GM18520 (cell line): ENCODE measurements at regions not wholly inside any gene's neighbourhood (a gene's known extent, or its start where the extent isn't known, plus 50 kb on each side); places are given as distances from the start of the nearest gene placed in this dataset.

Experiments
- ATAC-seq: cut with Tn5 transposase; IDR thresholded peaks from one replicate; pipeline ENCODE4 v1.9.1; 2021; ENCODE audit not compliant: unreplicated experiment

DNA sequence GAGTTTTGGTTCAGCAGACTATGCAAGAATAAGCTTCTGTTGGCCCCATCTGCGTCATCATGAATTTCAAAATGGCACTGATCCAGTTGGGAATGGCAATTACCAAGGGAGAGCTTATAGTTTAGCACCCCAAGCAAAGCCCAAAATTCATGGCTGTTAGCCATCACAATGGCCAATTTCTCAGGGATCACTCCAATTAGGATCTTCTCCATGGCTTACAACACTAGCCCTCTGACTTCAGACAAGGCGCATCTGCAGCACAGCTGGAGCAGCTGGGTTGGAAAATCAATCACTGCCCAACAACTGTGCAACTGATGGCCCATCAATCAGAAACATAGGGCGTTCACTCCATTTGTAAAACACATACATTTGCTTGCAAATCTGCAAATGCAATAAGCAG, 273.6 kb downstream of the SRBD1 start:
- no peak for ATAC-seq

DNA sequence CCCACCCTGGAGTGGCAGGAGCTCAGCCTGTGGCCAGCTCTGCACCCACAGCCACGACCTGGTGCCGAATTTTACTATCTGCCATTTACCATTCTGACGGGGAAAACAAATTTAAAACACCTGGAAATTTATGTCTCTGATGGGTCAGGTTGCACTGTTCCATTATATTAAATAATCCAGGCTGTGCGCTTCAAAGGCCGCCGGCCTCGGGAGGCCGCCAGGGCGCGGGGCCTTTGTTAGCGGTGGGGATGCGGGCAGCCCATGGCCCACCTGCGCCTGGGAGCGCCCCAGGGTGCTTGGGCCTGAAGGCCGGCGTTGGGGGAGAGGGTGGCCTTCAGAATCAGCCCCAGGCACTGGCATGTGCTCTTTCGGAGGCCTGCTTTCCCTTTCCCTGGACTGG, 276.9 kb downstream of the SRBD1 start:
- ATAC-seq, result no peak

DNA sequence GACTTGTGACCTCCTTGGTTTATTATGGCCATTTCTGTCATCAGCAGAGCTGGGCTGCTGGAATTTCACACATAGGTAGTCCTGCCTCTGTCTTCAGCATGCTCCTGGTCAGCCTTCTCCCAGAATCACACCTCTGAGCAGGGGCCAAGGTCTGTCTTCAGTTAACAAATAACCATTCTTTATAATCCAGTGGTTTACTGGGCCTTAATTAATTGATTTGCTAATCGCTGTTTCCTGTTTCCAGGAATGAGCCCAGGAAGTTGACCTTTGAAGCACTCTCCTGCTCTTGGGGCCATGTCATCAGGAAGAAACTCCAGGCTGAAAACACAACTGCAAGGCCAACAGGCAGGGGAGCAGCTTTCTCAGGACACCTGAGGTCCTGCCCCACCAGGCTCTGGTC, 278.5 kb downstream of the SRBD1 start:
- no peak for ATAC-seq

DNA sequence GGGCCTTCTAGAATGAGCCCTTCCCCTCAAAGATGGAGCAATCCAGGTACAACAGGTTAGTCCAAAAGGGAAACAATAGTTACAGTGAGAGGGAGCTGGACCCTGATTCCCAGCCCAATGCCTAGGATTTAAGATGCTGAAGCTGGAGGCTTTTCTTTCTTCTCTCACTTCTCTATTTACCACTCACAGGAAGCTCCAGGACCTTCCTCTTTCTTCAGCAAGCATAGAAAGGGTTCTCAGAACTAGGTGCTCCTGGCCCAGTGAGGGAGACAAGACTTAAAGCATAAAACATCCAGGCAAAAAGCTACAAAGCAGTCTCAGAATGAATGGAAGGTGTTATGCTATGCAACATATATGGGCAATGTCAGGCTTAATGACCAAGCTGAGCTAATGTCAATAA, 279.0 kb downstream of the SRBD1 start:
- no peak for ATAC-seq

DNA sequence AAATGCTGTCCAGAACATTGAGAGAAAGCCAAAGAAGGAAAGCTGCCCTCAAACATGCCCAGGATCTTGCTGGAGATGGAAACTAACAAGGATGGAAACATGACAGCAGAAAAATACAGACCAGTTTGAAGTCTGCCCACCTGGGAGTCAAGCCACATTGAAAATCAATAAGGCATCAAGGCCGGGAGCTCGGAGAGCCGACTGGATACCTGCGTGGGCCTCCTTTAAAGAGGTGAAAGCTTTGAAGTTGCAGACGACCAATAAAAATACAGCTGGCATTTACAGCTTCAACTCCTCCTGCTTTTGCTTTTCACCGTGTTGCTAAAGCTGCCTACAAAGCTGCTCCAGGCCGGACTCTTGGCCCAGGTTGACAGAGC, 279.7 kb downstream of the SRBD1 start:
- no peak for ATAC-seq

DNA sequence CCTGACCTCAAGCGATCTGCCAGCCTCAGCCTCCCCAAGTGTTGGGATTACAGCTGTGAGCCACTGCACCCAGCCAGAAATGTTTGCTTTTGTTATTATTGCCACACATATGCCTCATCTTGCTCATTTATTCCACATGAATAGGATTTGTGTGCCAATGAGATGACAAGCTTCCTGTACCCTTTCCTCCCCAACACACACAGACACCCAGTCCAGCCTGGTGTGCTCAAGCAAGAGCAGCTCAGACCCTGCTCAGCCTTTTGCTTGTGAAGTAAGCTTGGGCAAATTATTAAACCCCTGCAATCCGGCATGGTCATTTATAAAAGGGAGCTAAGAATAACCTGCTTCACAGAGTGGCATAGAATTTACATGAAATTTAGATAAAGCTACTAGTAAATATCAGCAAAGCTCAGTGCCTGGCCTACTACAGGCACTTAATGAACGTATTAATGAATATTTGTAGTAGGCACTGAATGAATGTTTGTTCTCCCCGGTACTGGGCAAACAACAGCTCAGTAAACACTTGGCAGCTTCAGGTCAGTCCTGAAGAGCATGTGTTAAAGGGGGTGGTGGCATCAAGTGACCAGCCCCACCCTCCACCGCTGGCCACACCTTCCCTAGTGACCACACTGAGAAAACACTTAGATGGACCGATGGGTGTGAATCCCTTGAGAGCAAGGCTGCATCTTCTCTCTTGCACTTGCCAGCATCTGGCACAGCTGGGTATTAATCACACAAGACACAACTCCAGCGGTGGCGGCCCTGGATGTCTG, 280.2 kb downstream of the SRBD1 start:
- ATAC-seq, result no peak

DNA sequence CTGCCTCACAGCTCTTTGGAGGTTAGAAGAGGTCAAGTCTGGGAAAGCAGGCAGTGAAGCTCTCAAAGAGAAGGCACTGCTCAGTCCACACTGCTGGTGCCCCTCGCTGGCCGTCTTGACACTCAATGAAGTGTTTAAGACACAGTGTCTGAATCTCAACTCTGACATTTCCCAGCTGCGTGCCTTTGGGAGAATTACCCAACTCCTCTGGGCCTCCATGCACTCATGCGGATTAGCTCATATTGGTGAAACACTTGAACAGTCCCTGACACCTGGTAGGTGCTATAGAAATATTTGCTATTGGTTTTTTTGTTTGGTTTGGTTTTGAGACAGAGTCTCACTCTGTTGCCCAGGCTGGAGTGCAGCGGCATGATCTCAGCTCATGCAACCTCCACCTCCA, 281.0 kb downstream of the SRBD1 start:
- ATAC-seq, result no peak

DNA sequence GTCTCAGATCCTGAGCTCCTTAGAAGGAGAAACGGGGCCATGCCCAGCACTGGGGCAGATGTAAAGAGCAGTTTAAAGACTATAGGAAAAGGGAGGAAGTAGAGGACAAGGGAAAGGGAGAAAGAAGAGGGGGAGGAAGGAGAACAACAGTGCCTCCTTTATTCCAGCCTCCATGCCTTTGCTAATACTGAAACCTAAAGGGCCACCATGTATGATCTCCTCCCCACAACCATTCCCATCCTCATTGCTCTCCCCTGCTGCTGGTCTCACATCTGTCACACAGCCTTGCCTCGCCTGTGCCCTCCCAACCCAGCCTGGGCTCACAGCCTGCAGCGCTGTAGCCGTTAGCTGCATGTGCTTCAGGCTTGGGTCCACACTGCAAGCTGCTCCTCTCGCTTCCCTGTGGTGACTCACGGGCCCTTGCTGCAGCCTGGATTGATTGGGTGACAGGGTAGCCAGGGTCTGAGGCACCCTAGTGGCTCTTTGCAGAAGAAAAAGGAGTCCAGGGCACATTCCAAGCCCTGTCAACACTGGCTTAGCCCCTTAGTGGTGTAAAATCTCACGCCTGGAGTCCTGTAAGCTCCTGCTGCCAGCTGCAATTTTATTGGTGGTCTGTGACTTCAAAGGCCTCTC, 281.9 kb downstream of the SRBD1 start:
- no peak for ATAC-seq

DNA sequence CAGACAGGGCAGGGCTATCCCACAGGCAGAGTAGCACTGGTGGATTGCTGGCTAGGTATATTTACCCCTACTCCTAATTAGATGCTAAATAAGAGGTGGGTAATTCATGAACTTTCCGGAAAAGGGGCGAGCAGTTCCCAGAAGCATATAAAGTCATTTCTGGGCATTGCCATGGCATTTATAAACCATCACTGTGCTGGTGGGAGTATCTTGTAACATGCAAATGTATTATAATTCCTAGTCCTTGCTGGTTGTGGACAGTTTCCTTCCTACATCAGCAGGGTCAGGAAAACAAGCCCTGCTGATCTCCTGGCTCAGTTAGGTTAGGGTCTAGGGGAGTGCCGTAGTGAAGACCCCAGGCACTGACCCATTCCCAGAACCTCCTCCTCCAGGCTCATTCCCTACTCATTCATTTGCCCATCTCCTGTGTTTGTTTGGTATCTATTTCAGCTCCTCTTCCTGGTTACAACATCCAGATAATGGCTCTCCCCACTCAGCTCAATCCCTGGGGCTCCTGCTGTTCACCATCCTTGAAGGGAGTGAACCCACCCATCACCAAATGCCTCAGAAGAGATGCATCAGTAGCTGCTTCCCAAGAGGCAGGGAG, 282.7 kb downstream of the SRBD1 start:
- ATAC-seq, result no peak

DNA sequence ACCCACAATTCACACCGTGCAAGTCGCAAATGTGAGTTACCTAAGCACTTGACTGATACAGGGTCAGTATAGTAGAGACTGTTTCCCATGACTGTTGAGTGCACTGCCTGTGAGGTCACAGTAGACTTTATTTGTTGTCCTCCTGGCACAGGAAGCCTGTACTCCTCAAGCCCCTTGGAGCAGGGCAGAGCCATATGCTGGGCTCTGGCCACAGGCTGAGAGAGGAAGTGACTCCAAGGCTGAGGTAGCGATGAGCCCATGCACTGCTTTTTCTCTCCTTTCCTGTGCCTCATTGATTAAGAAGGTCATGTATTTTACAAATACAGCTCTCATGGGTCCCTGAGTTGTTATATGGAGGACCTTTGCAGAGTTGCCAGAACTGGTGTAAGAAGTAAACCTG, 287.7 kb downstream of the SRBD1 start:
- ATAC-seq, result no peak

DNA sequence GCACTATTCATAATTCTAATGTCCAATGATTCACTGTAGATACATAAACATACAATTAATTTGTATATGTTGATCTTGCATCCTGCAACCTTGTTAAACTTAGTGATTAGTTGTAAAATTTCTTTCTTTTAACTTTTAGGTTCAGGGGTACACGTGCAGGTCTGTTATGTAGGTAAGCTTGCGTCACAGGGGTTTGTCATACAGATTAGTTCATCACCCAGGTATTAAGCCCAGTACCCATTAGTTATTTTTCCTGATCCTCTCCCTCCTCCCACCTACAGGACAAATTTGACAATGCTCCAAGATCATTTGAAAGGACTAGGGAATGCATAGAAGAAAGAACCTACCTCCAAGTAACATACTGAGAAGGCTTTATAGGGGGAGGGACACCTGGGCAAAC, 290.1 kb downstream of the SRBD1 start:
- ATAC-seq, result no peak

DNA sequence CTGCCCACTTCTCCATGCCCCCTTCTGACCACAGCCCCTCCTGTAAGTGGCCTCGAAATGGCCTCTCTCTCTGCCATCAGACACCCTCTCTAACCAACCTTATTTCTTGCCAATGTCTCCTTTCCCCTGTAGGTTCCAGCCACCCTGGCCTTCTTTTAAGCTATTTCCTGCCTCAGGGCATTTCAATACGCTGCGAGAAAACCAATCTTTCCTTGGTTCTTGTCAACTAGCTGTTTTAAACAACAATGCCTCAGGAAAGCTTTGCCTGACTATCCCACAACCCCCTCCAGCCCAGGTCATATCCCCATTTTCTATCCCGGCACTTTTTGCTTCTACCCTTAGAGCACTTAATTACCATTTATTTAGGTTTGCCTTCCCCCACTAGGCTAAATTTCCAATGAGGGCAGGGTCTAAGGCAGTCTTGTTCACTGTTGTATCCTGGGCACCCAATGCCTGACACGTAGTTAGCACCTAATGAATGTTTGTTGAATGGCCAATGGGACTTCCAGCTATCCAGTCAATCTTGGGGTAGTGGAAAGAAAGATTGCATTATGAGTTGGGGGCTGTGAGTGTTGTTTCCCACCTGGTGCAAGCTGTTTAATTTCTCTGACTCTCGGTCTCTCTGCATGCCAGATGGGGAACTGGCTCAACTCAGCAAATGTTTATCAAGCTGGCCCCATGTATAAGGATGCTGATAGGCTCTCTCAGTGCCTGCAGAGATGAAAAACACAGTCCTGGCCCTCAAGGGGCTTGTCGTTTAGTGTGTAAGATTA, 291.2 kb downstream of the SRBD1 start:
- ATAC-seq, result no peak

DNA sequence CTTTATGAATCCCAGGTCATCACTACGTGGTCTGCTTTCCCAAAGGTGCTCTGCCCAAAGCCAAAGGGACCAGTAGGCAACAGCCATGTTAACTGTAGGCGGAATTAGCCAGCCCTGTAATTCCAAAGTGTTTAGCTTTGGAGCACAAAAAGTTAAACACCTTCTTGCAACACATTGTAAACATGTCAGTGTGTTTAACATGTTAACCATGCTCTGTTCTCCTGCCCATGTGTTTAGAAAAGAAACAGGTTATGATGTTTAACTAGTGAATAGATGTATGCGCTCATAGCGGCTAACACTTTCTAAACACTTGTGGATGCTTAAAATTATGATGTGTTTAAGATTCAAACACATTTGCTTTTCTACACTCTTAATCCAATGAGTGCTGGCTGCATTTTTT, 292.4 kb downstream of the SRBD1 start:
- ATAC-seq, result no peak

DNA sequence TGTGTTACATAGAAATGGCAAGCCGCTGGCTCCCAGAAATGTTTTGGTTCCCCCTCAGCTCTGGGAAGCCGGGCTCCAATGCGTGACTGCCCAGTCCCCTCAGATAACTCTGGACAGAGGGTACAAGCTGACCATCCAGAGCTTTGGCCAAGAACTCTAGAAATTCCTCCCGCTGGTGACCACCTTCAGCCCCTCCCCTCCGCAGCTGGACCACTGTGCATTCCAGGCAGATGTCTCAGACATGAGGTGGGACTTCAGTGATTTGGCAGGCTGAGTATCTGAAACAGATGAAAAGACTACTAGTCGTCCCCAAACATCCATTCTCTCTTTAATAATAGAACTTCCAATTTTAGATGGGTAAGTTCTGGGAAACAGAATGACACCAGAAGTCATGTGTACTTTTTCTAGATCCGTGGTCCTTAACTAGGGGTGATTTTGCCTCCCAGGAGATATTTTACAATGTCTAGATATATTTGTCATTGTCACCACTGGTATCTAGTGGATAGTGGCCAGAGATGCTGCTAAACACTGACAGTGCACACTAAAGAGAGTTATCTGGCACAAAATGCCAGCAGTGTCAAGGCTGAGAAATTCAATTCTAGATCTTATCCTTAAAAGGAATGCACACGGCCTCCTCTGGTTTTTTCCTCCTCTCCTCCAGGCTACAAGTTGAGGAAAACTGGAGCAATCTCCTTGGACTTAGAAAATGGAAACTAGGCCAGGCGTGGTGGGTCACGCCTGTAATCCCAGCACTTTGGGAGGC, 294.3 kb downstream of the SRBD1 start:
- ATAC-seq, result no peak

DNA sequence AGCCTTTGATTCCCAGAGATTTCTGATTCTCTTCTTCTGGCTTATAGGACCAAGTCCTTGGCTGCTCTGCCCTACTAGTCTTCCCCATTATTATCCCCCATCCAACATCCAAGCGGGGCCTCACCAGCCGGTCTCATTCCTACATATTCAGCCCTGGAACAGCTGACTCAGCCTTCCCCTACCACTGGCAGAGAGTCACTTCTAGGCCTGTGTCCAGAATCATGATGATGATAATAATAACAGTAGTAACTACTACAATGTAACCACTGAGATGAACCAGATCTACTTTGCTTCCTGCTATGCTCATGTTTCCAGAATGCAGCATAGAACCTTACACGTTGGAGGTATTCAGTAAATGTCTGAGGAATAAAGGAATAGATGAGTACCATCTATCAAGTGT, 295.2 kb downstream of the SRBD1 start:
- ATAC-seq, result no peak

DNA sequence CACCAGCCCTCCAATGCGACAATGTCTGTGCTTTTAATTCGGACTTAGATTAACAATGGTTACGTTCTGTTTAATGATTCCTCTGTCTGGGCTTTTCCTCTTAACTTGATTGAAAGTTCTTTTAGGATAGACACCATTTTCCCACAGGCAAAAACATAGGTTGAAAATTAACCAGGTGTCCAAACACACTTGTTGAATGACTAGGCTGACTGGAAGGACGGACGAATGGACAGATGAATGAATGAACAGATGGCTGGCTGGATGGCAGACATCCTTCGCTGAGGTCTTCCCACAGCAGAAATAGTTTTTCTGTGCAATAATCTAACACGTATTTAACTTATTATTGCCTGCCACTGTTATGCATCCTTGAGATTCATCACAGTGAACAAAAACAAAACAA, 298.8 kb downstream of the SRBD1 start:
- ATAC-seq, result no peak

DNA sequence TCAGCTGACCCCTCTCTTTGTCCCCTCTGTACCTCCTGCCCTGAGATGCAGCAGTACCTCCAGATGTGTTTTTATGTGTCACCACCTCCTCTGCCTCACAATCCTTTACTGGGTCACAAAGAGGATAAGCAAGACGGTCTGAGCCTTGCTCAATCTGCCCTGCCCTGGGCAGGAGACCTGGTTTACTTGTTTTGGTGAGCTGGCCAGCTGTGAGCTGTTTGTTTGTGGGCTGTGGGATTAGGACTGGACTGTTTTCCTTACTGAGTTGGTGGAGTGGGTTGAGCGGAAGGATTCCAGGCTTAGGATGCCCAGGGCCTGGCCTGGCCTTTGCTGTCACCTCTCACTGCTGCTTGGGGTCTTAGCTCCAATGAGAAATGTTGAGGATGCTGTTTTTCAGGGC, 299.5 kb downstream of the SRBD1 start:
- ATAC-seq, result no peak

DNA sequence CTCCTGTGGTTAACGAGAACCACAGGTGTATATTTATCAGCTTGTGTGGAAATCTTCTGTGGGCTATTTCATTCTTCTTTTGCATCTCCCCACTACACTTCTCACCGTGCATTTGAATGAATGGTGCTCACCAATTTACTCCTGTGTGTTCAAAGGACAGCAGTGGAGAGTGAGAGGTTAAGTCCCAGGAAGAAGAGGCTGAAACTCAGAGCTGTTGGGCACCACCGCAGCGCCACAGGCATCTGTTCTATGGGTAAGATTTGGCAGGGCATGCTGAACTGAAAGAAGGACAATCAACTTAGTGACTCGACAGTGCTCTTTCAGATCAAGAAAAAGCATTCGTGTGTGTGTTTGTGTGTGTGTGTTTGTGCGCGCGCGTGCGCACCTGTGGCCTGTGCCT, 297.9 kb upstream of the SIX2 start:
- ATAC-seq, result no peak

DNA sequence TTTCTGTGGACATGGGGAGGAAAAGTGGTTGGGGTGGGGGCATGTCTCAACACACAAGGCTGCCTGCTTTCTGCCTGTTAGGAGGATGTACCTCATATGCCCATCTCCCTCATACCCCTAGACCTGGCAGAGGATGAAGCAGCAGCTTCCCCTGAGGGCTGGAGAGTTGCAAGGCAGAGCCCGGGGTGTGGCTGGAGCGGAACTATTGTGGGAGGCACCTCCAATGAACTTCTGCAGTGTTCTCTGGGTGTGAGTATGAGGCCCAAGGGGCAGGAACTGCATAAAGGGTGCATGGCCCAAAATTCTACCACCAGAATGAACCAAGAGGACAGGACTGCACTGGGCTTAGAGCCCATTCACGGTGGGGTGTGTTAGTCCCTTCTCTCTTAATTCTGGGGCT, 296.3 kb upstream of the SIX2 start:
- no peak for ATAC-seq

DNA sequence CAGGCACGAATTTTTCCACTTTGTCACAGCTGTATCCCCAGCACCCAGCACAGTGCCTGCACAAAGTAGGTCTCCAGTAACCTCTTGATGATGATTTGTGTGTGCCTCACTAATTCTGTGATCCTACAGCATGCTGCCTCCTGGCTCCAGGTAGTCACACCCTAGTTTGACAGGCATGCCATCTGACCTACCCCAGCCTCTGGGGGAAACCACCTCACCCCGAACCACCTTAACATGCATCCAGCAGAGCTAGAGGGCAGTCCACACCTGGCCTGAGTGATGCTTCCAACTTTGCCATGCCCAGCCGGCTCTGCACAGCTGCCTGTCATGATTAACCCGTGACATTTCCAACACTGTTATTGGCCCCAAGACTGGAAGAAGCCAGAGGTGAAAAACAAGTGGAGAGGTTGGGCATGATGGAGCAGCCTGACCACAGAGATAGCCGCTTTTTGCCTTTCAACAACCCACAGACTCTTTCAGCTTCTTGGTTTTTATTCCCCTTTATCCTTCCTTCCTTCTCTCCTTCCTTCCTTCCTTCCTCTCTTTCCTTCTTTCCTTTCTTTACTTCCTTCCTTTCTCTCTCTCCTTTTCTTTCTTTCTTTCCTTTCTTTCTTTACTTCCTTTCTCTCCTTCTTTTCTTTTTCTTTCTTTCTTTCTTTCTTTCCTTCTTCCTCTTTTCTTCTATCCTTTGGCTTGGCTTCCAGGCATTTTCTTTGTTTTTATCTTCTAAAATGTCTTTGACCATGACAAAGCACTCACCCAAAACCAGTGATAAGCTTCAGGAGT, 294.4 kb upstream of the SIX2 start:
- no peak for ATAC-seq
